PC-9 (cell line): ENCODE measurements at regions not wholly inside any gene's neighbourhood (a gene's known extent, or its start where the extent isn't known, plus 50 kb on each side); places are given as distances from the start of the nearest gene placed in this dataset.
"Not testable (repeated sequence)": the region's sequence is repeated elsewhere in the genome, so short reads cannot be mapped to it uniquely, and the experiment has no call there.

Source experiments
- BruUV-seq: library from RNA; stranded (reverse); fragments of 400-500 nt; replicated peaks from 2 replicates; lab custom pipeline; 2021; lab: Mats Ljungman, UMichigan
- CTCF ChIA-PET: fragments of 300-600 bp; sonication (Branson Sonifier 250); formaldehyde crosslinking; loops from one replicate; lab custom pipeline; 2022; ENCODE audit warnings: antibody characterized with exemption; lab: Charles Lee
- POLR2A ChIA-PET: fragments of 300-600 bp; sonication (Branson Sonifier 250); formaldehyde crosslinking; loops from one replicate; lab custom pipeline; 2022; ENCODE audit warnings: antibody characterized with exemption; ENCODE audit not compliant: unreplicated experiment; lab: Charles Lee
- DNase-seq, 2 experiments: peaks; one replicate each; pipeline versions ENCODE4 v3.0.0 to v3.0.0-alpha.2; 2015 to 2022; ENCODE audit warnings: mixed read lengths in 1 of 2
- H2AFZ ChIP-seq: fragments of 200-600 bp; sonication (generic); 2 replicates; pipeline ENCODE4 v1.8.1; 2017; ENCODE audit warnings: antibody characterized with exemption
- H3F3A ChIP-seq: fragments of 200-600 bp; sonication (generic); 2 replicates; pipeline ENCODE4 v1.8.1; 2017; ENCODE audit warnings: antibody characterized with exemption, mild to moderate bottlenecking, low read depth; ENCODE audit not compliant: insufficient read depth
- H3K27ac ChIP-seq: fragments of 200-600 bp; sonication (generic); 2 replicates; pipeline ENCODE4 v1.6.1; 2016; ENCODE audit warnings: mixed run types
- H3K27me3 ChIP-seq: fragments of 200-600 bp; sonication (generic); 2 replicates; pipeline ENCODE4 v1.6.1; 2016; ENCODE audit warnings: low read depth, mixed run types; ENCODE audit not compliant: insufficient read depth
- H3K36me3 ChIP-seq: fragments of 200-600 bp; sonication (generic); 2 replicates; pipeline ENCODE4 v1.6.1; 2016; ENCODE audit warnings: low read depth, mixed run types
- H3K4me1 ChIP-seq: fragments of 200-600 bp; sonication (generic); replicated peaks from 2 replicates; pipeline ENCODE4 v1.6.1; 2016; ENCODE audit warnings: mixed run types; ENCODE audit not compliant: insufficient read depth
- H3K4me2 ChIP-seq: fragments of 200-600 bp; sonication (generic); 2 replicates; pipeline ENCODE4 v1.6.1; 2017; ENCODE audit warnings: mixed run types
- H3K4me3 ChIP-seq: fragments of 200-600 bp; sonication (generic); 2 replicates; pipeline ENCODE4 v1.6.1; 2016; ENCODE audit warnings: mixed run types
- H3K79me2 ChIP-seq: fragments of 200-600 bp; sonication (generic); 2 replicates; pipeline ENCODE4 v1.6.1; 2017; ENCODE audit warnings: low read depth, mixed run types
- H3K9me2 ChIP-seq: fragments of 200-600 bp; sonication (generic); 2 replicates; pipeline ENCODE4 v1.8.1; 2017; ENCODE audit warnings: mild to moderate bottlenecking; ENCODE audit not compliant: insufficient read depth
- H3K9me3 ChIP-seq: fragments of 200-600 bp; sonication (generic); 2 replicates; pipeline ENCODE4 v1.8.1; 2016; ENCODE audit warnings: low read depth; ENCODE audit not compliant: insufficient read depth
- H4K20me1 ChIP-seq: fragments of 200-600 bp; sonication (generic); 2 replicates; pipeline ENCODE4 v1.8.1; 2017; ENCODE audit not compliant: insufficient read depth
- CTCF ChIP-seq: fragments of 200-600 bp; sonication (generic); conservative IDR thresholded peaks from 2 replicates; pipeline ENCODE4 v1.6.1; 2017; ENCODE audit warnings: mixed run types, antibody characterized with exemption, mild to moderate bottlenecking, moderate library complexity
- EZH2 ChIP-seq: fragments of 200-600 bp; sonication (generic); IDR thresholded peaks from 2 replicates; pipeline ENCODE4 v1.8.0; 2017; ENCODE audit warnings: antibody characterized with exemption, low read depth
- intact Hi-C: fragments of 100-400 bp; cut with micrococcal nuclease; formaldehyde crosslinking; loops from one replicate; pipeline ENCODE4 v1.10.0; 2022; ENCODE audit not compliant: unreplicated experiment

GRCh38 chr22:42184852-42185251 lies 54.2 kb upstream of the CYP2D6 start:
- H2AFZ ChIP-seq, result no peak overlapping the region
- peaks cover 16% of the 10 kb centered on the region for H3K4me1 ChIP-seq
- DNase-seq, result no peak
- no peaks in the 10 kb centered on the region for H3K27me3 ChIP-seq
- H4K20me1 ChIP-seq, result peaks cover 60% of the 10 kb centered on the region
- POLR2A ChIA-PET, result no interaction called here
- H3K79me2 ChIP-seq, result peaks cover 80% of the 10 kb centered on the region
- CTCF ChIA-PET, result no interaction called here
- peaks cover 26% of the 10 kb centered on the region; the same call in 1 of the 2 replicates for H3F3A ChIP-seq
- no peak overlapping the region for H3K4me2 ChIP-seq
- no TSS peak for BruUV-seq
- no peaks in the 10 kb centered on the region for H3K36me3 ChIP-seq
- no peak overlapping the region for H3K4me3 ChIP-seq
- no peak overlapping the region for H3K27ac ChIP-seq
- intact Hi-C loops, result no loop called here
- no peaks in the 10 kb centered on the region for H3K9me3 ChIP-seq
- no peaks in the 10 kb centered on the region for H3K9me2 ChIP-seq
- TF ChIP-seq EZH2 (no peak), CTCF (no peak)

GRCh38 chr22:42183461-42184059 lies 53.0 kb upstream of the CYP2D6 start:
- intact Hi-C loops, result not testable (repeated sequence)
- peaks cover 67% of the 10 kb centered on the region for H3K79me2 ChIP-seq

DNA sequence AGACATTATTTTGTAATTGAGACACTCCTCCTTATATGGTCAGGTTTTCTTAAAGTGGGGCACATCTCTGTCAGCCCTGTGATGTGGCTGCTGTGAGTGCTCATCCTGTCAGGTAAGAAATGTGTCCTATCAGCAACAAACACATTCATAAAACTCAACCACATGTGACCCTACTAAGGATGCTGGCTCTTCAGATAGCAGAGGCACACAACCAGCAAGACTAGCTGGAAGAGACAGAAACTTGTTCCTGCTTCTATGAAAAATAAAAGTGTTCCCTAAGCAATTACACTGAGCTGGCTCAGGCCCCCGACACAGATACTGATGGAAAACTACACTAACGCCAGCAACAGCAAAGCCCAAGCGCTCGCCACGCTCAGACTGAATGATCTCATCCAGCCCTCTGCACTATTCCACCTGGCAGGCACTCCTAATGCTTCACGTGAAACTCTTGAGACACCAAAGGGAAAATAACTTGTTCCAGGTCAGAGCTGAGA lies 49.8 kb upstream of the CYP2D6 start:
- ChIA-PET CTCF (no interaction called here), POLR2A (no interaction called here)
- no peak for DNase-seq
- peaks cover 37% of the 10 kb centered on the region; the same call in 1 of the 2 replicates for H3K79me2 ChIP-seq
- no TSS peak for BruUV-seq
- no peak for TF ChIP-seq EZH2
- no peak for TF ChIP-seq CTCF
- H3K4me3 ChIP-seq, result no peak overlapping the region
- H3K9me2 ChIP-seq, result no peaks in the 10 kb centered on the region
- intact Hi-C loops, result no loop called here
- H4K20me1 ChIP-seq, result peaks cover 52% of the 10 kb centered on the region
- no peak overlapping the region for H2AFZ ChIP-seq
- no peaks in the 10 kb centered on the region for H3K36me3 ChIP-seq
- H3K4me2 ChIP-seq, result no peak overlapping the region
- H3F3A ChIP-seq, result peaks cover 13% of the 10 kb centered on the region; the same call in 1 of the 2 replicates
- no peaks in the 10 kb centered on the region for H3K27me3 ChIP-seq
- H3K9me3 ChIP-seq, result no peaks in the 10 kb centered on the region
- H3K4me1 ChIP-seq, result no peaks in the 10 kb centered on the region
- H3K27ac ChIP-seq, result no peak overlapping the region

More at GRCh38 chr22:42183461-42184059, 53.0 kb upstream of the CYP2D6 start:
- Histone ChIP-seq H4K20me1 (peaks cover 64% of the 10 kb centered on the region), H3F3A (peaks cover 16% of the 10 kb centered on the region; the same call in 1 of the 2 replicates)
- H3K4me1 ChIP-seq, POLR2A ChIA-PET, H3K36me3 ChIP-seq, H3K27me3 ChIP-seq, H3K4me2 ChIP-seq, H3K9me2 ChIP-seq, DNase-seq, H3K27ac ChIP-seq, H2AFZ ChIP-seq, BruUV-seq, H3K9me3 ChIP-seq, H3K4me3 ChIP-seq: not testable (repeated sequence)
- CTCF ChIA-PET, result interaction anchor here (0.8 kb wide), 1 partner anchor 285 kb away, joined by 3 read pairs; no protein-coding TSS in a partner anchor
